RWPE2 (cell line): ENCODE measurements at regions not wholly inside any gene's neighbourhood (a gene's known extent, or its start where the extent isn't known, plus 50 kb on each side); places are given as distances from the start of the nearest gene placed in this dataset.

Experiments
- ATAC-seq: fragments of 200-7000 bp; cut with Tn5 transposase; 3 replicates; pipeline ENCODE4 v1.9.1; 2021; ENCODE audit warnings: low read depth
- DNase-seq: peaks from one replicate; pipeline ENCODE4 v3.0.0-alpha.2; 2020; ENCODE audit warnings: low spot score
- H3K27ac ChIP-seq: fragments of 450-650 bp; 2 replicates; pipeline ENCODE4 v1.5.1; 2017; ENCODE audit warnings: mild to moderate bottlenecking; ENCODE audit not compliant: poor library complexity, severe bottlenecking
- H3K27me3 ChIP-seq: fragments of 250-450 bp; sonication (Bioruptor Pico); 2 replicates; pipeline ENCODE4 v1.5.1; 2021; ENCODE audit warnings: mild to moderate bottlenecking, moderate library complexity; ENCODE audit not compliant: insufficient read depth, poor library complexity, severe bottlenecking
- H3K36me3 ChIP-seq: fragments of 250-450 bp; sonication (Bioruptor Pico); 2 replicates; pipeline ENCODE4 v1.5.1; 2020; ENCODE audit warnings: low read depth, mild to moderate bottlenecking, moderate library complexity
- H3K4me1 ChIP-seq: fragments of 250-450 bp; sonication (Bioruptor Pico); 2 replicates; pipeline ENCODE4 v1.5.1; 2021; ENCODE audit warnings: mild to moderate bottlenecking, moderate library complexity; ENCODE audit not compliant: insufficient read depth, poor library complexity, severe bottlenecking
- H3K4me3 ChIP-seq: fragments of 250-450 bp; sonication (Bioruptor Pico); 2 replicates; pipeline ENCODE4 v1.5.1; 2021; ENCODE audit warnings: mild to moderate bottlenecking, moderate library complexity; ENCODE audit not compliant: severe bottlenecking
- H3K9me3 ChIP-seq: fragments of 250-450 bp; sonication (Bioruptor Pico); 2 replicates; pipeline ENCODE4 v1.5.1; 2021; ENCODE audit warnings: mild to moderate bottlenecking, moderate library complexity; ENCODE audit not compliant: severe bottlenecking
- CTCF ChIP-seq: fragments of 450-650 bp; IDR thresholded peaks from one replicate; pipeline ENCODE4 v1.5.1; 2017; ENCODE audit warnings: mild to moderate bottlenecking, moderate library complexity; ENCODE audit not compliant: poor library complexity, severe bottlenecking

GRCh38 chr2:211027976-211028375 lies 471.6 kb downstream of the CPS1 start:
- no peaks in the 10 kb centered on the region for H3K27me3 ChIP-seq
- no peak overlapping the region for H3K4me3 ChIP-seq
- H3K9me3 ChIP-seq, result peaks cover 3% of the 10 kb centered on the region
- H3K36me3 ChIP-seq, result no peaks in the 10 kb centered on the region
- ATAC-seq (no peak), DNase-seq (no peak)
- no peaks in the 10 kb centered on the region for H3K4me1 ChIP-seq
- TF ChIP-seq CTCF, result no peak
- H3K27ac ChIP-seq, result no peak overlapping the region

- Histone ChIP-seq H3K27me3 (no peaks in the 10 kb centered on the region), H3K4me3 (no peak overlapping the region), H3K9me3 (no peaks in the 10 kb centered on the region), H3K4me1 (no peaks in the 10 kb centered on the region), H3K36me3 (no peaks in the 10 kb centered on the region), H3K27ac (no peak overlapping the region)
- TF ChIP-seq CTCF, result peak; percentile 53
- ATAC-seq (peak; percentile 67; the same call in 1 of the 3 replicates), DNase-seq (no peak)
Observed at GRCh38 chr2:211033765-211034164, 477.4 kb downstream of the CPS1 start.

GRCh38 chr2:211035548-211036185 lies 479.3 kb downstream of the CPS1 start:
- H3K36me3 ChIP-seq, result no peaks in the 10 kb centered on the region
- ATAC-seq (no peak), DNase-seq (no peak)

DNA sequence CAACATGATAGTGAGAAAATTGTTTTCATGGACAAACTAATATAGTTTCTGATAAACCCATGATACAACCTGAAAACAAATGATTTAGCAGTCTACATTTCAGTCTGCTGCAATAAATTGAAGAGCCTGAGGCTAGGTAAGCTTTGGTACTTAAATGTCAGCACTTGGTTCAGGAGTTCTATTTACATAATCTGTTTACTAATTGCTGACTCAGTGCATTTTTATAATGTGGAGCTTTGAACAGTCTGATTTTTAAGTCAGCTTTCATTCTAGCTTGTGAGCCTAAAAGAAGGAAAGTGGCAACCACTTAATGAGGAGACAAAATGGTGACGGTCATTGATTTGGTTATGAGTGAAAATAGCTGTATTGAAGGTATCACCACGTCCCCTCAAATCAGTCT lies 488.6 kb downstream of the CPS1 start:
- H3K36me3 ChIP-seq, result no peaks in the 10 kb centered on the region
- no peak overlapping the region for H3K4me3 ChIP-seq
- no peak overlapping the region for H3K27ac ChIP-seq
- H3K4me1 ChIP-seq, result no peaks in the 10 kb centered on the region
- no peaks in the 10 kb centered on the region for H3K9me3 ChIP-seq
- no peaks in the 10 kb centered on the region for H3K27me3 ChIP-seq
- DNase-seq (no peak), ATAC-seq (no peak)
- TF ChIP-seq CTCF, result no peak

More at GRCh38 chr2:211035548-211036185, 479.3 kb downstream of the CPS1 start:
- Histone ChIP-seq H3K27ac (no peak overlapping the region), H3K4me3 (no peak overlapping the region), H3K27me3 (no peaks in the 10 kb centered on the region), H3K4me1 (no peaks in the 10 kb centered on the region), H3K9me3 (no peaks in the 10 kb centered on the region)
- peak; percentile 46 for TF ChIP-seq CTCF

- H3K9me3 ChIP-seq, result no peaks in the 10 kb centered on the region
- H3K27ac ChIP-seq, result no peak overlapping the region
- TF ChIP-seq CTCF, result no peak
- DNase-seq (no peak), ATAC-seq (no peak)
- H3K27me3 ChIP-seq, result no peaks in the 10 kb centered on the region
- H3K4me1 ChIP-seq, result no peaks in the 10 kb centered on the region
- H3K4me3 ChIP-seq, result no peak overlapping the region
- H3K36me3 ChIP-seq, result no peaks in the 10 kb centered on the region
Observed at GRCh38 chr2:211049321-211050018, 493.1 kb downstream of the CPS1 start.
